GM23338 (cell line): ENCODE measurements at regions not wholly inside any gene's neighbourhood (a gene's known extent, or its start where the extent isn't known, plus 50 kb on each side); places are given as distances from the start of the nearest gene placed in this dataset.

Source experiments
- ATAC-seq: fragments of 200-7000 bp; cut with Tn5 transposase; 3 replicates; pipeline ENCODE4 v1.9.1; 2020
- DNase-seq: peaks from one replicate; pipeline ENCODE4 v3.0.0-alpha.2; 2015; ENCODE audit warnings: low spot score
- H2AFZ ChIP-seq: fragments of 200-600 bp; sonication (generic); 2 replicates; pipeline ENCODE4 v1.8.0; 2016; ENCODE audit warnings: antibody characterized with exemption, mild to moderate bottlenecking, moderate library complexity
- H3F3A ChIP-seq: fragments of 200-600 bp; sonication (generic); replicated peaks from 2 replicates; pipeline ENCODE4 v1.8.0; 2017; ENCODE audit warnings: antibody characterized with exemption, mixed run types, low read depth
- H3K27ac ChIP-seq: fragments of 200-600 bp; sonication (generic); 2 replicates; pipeline ENCODE4 v1.6.1; 2016; ENCODE audit warnings: low read depth
- H3K27me3 ChIP-seq: fragments of 200-600 bp; sonication (generic); 2 replicates; pipeline ENCODE4 v1.8.0; 2016; ENCODE audit warnings: mild to moderate bottlenecking, mixed run types, moderate library complexity; ENCODE audit not compliant: insufficient read depth
- H3K36me3 ChIP-seq: fragments of 200-600 bp; sonication (generic); 2 replicates; pipeline ENCODE4 v1.8.0; 2016; ENCODE audit warnings: mild to moderate bottlenecking; ENCODE audit not compliant: insufficient read depth
- H3K4me1 ChIP-seq: fragments of 200-600 bp; sonication (generic); 2 replicates; pipeline ENCODE4 v1.8.0; 2016; ENCODE audit warnings: mild to moderate bottlenecking, moderate library complexity; ENCODE audit not compliant: insufficient read depth
- H3K4me2 ChIP-seq: fragments of 200-600 bp; sonication (generic); 2 replicates; pipeline ENCODE4 v1.7.1; 2017; ENCODE audit warnings: mixed run types
- H3K4me3 ChIP-seq: fragments of 200-600 bp; sonication (generic); 2 replicates; pipeline ENCODE4 v1.6.1; 2016; ENCODE audit warnings: mixed run types
- H3K79me2 ChIP-seq: fragments of 200-600 bp; sonication (generic); replicated peaks from 2 replicates; pipeline ENCODE4 v1.8.0; 2017; ENCODE audit warnings: mild to moderate bottlenecking; ENCODE audit not compliant: insufficient read depth
- H3K9me2 ChIP-seq: fragments of 200-600 bp; sonication (generic); 2 replicates; pipeline ENCODE4 v1.8.0; 2017; ENCODE audit not compliant: insufficient read depth
- H4K20me1 ChIP-seq: fragments of 200-600 bp; sonication (generic); replicated peaks from 2 replicates; pipeline ENCODE4 v1.8.0; 2017; ENCODE audit warnings: mild to moderate bottlenecking; ENCODE audit not compliant: insufficient read depth
- H3K27ac Mint-ChIP-seq: 2 replicates; pipeline ENCODE4 v1.8.0; 2020; ENCODE audit warnings: inconsistent platforms, mild to moderate bottlenecking, moderate library complexity, mixed read lengths
- H3K27me3 Mint-ChIP-seq: 3 replicates; pipeline ENCODE4 v1.8.0; 2022; ENCODE audit warnings: low read depth, mild to moderate bottlenecking, moderate library complexity, mixed read lengths, inconsistent platforms; ENCODE audit not compliant: insufficient read depth, poor library complexity
- H3K36me3 Mint-ChIP-seq: 3 replicates; pipeline ENCODE4 v1.8.0; 2021; ENCODE audit warnings: low read depth, mild to moderate bottlenecking, inconsistent platforms, moderate library complexity, mixed read lengths
- H3K4me1 Mint-ChIP-seq: 3 replicates; pipeline ENCODE4 v1.8.0; 2020; ENCODE audit warnings: mild to moderate bottlenecking, inconsistent platforms, mixed read lengths
- H3K4me3 Mint-ChIP-seq: 3 replicates; pipeline ENCODE4 v1.8.0; 2021; ENCODE audit warnings: moderate library complexity, mild to moderate bottlenecking, inconsistent platforms, mixed read lengths
- H3K9me3 Mint-ChIP-seq: 3 replicates; pipeline ENCODE4 v1.8.0; 2020; ENCODE audit warnings: moderate library complexity, mild to moderate bottlenecking, inconsistent platforms, mixed read lengths
- CREB1 ChIP-seq: fragments of 250-450 bp; sonication (Bioruptor Pico); IDR thresholded peaks from 2 replicates; pipeline ENCODE4 v1.5.0; 2020; ENCODE audit warnings: low read depth, mild to moderate bottlenecking, moderate library complexity
- EZH2 ChIP-seq: fragments of 200-600 bp; sonication (generic); IDR thresholded peaks from one replicate; pipeline ENCODE4 v1.8.0; 2017; ENCODE audit warnings: antibody characterized with exemption, mild to moderate bottlenecking, low read depth; ENCODE audit not compliant: unreplicated experiment
- EZH2phosphoT487 ChIP-seq: fragments of 200-600 bp; sonication (generic); IDR thresholded peaks from one replicate; pipeline ENCODE4 v1.8.1; 2018; ENCODE audit warnings: antibody characterized with exemption; ENCODE audit not compliant: unreplicated experiment
- JUNB ChIP-seq: IDR thresholded peaks from one replicate; pipeline ENCODE4 v1.6.1; 2016; ENCODE audit warnings: antibody characterized with exemption; ENCODE audit not compliant: unreplicated experiment
- POLR2AphosphoS5 ChIP-seq: IDR thresholded peaks from 2 replicates; pipeline ENCODE4 v1.6.1; 2016; ENCODE audit warnings: antibody characterized with exemption, low read depth
- REST ChIP-seq: IDR thresholded peaks from one replicate; pipeline ENCODE4 v1.6.1; 2018; ENCODE audit warnings: antibody characterized with exemption; ENCODE audit not compliant: unreplicated experiment
- STAT1 ChIP-seq: IDR thresholded peaks from one replicate; pipeline ENCODE4 v1.6.1; 2016; ENCODE audit warnings: antibody characterized with exemption; ENCODE audit not compliant: unreplicated experiment
- ZNF114 ChIP-seq: fragments of 250-450 bp; sonication (Bioruptor Pico); IDR thresholded peaks from 2 replicates; pipeline ENCODE4 v1.5.0; 2020; ENCODE audit warnings: mild to moderate bottlenecking, moderate library complexity
- ZNF331 ChIP-seq: fragments of 250-450 bp; sonication (Bioruptor Pico); IDR thresholded peaks from 2 replicates; pipeline ENCODE4 v1.5.0; 2020; ENCODE audit warnings: low read depth, mild to moderate bottlenecking, moderate library complexity
- TF ChIP-seq, protein P1 (sequence below), 2 experiments: fragments of 200-600 bp in 1 of 2; sonication (generic) in 1 of 2; conservative IDR thresholded peaks; 2 replicates each; pipeline versions ENCODE4 v1.5.1 to v1.6.1; 2016 to 2017; ENCODE audit warnings: antibody characterized with exemption in 2 of 2, low read depth in 2 of 2, mild to moderate bottlenecking in 2 of 2, moderate library complexity in 1 of 2
- TF ChIP-seq, protein P2 (sequence below): fragments of 250-450 bp; sonication (Bioruptor Pico); IDR thresholded peaks from 2 replicates; pipeline ENCODE4 v1.5.0; 2020; ENCODE audit warnings: mild to moderate bottlenecking, moderate library complexity
- TF ChIP-seq, protein P3 (sequence below): IDR thresholded peaks from 2 replicates; pipeline ENCODE4 v1.6.1; 2016; ENCODE audit warnings: antibody characterized with exemption

DNA sequence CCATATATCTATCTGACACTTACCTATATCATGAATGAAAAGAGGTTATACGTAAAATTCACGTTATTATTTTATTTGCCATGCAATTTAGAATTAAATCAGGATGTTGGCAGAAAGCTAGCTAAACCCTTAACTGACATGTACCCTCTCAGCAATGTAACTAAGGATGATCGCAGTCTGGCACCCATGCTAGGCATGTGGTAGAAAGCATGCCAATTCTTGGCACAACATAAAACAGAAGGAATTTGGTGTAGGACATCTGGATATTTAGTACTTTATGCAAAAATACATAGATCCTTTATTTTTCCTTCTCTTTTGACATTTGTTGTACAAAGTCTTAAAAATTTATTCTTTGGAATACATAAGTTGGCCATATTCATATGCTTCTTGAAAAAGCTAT is 436.8 kb upstream of the FAT1 start:
- TF ChIP-seq POLR2AphosphoS5, result no peak
- no peak for TF ChIP-seq EZH2
- TF ChIP-seq STAT1, result no peak
- no peak for TF ChIP-seq ZNF114 (CRISPR knock-in tag)
- TF ChIP-seq JUNB, result no peak
- TF ChIP-seq, protein P1, sequence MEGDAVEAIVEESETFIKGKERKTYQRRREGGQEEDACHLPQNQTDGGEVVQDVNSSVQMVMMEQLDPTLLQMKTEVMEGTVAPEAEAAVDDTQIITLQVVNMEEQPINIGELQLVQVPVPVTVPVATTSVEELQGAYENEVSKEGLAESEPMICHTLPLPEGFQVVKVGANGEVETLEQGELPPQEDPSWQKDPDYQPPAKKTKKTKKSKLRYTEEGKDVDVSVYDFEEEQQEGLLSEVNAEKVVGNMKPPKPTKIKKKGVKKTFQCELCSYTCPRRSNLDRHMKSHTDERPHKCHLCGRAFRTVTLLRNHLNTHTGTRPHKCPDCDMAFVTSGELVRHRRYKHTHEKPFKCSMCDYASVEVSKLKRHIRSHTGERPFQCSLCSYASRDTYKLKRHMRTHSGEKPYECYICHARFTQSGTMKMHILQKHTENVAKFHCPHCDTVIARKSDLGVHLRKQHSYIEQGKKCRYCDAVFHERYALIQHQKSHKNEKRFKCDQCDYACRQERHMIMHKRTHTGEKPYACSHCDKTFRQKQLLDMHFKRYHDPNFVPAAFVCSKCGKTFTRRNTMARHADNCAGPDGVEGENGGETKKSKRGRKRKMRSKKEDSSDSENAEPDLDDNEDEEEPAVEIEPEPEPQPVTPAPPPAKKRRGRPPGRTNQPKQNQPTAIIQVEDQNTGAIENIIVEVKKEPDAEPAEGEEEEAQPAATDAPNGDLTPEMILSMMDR (conservative IDR thresholded peaks at IDR 0.05; ENCODE audit: low read depth in 2 of 2), result no peak
- TF ChIP-seq, protein P2, sequence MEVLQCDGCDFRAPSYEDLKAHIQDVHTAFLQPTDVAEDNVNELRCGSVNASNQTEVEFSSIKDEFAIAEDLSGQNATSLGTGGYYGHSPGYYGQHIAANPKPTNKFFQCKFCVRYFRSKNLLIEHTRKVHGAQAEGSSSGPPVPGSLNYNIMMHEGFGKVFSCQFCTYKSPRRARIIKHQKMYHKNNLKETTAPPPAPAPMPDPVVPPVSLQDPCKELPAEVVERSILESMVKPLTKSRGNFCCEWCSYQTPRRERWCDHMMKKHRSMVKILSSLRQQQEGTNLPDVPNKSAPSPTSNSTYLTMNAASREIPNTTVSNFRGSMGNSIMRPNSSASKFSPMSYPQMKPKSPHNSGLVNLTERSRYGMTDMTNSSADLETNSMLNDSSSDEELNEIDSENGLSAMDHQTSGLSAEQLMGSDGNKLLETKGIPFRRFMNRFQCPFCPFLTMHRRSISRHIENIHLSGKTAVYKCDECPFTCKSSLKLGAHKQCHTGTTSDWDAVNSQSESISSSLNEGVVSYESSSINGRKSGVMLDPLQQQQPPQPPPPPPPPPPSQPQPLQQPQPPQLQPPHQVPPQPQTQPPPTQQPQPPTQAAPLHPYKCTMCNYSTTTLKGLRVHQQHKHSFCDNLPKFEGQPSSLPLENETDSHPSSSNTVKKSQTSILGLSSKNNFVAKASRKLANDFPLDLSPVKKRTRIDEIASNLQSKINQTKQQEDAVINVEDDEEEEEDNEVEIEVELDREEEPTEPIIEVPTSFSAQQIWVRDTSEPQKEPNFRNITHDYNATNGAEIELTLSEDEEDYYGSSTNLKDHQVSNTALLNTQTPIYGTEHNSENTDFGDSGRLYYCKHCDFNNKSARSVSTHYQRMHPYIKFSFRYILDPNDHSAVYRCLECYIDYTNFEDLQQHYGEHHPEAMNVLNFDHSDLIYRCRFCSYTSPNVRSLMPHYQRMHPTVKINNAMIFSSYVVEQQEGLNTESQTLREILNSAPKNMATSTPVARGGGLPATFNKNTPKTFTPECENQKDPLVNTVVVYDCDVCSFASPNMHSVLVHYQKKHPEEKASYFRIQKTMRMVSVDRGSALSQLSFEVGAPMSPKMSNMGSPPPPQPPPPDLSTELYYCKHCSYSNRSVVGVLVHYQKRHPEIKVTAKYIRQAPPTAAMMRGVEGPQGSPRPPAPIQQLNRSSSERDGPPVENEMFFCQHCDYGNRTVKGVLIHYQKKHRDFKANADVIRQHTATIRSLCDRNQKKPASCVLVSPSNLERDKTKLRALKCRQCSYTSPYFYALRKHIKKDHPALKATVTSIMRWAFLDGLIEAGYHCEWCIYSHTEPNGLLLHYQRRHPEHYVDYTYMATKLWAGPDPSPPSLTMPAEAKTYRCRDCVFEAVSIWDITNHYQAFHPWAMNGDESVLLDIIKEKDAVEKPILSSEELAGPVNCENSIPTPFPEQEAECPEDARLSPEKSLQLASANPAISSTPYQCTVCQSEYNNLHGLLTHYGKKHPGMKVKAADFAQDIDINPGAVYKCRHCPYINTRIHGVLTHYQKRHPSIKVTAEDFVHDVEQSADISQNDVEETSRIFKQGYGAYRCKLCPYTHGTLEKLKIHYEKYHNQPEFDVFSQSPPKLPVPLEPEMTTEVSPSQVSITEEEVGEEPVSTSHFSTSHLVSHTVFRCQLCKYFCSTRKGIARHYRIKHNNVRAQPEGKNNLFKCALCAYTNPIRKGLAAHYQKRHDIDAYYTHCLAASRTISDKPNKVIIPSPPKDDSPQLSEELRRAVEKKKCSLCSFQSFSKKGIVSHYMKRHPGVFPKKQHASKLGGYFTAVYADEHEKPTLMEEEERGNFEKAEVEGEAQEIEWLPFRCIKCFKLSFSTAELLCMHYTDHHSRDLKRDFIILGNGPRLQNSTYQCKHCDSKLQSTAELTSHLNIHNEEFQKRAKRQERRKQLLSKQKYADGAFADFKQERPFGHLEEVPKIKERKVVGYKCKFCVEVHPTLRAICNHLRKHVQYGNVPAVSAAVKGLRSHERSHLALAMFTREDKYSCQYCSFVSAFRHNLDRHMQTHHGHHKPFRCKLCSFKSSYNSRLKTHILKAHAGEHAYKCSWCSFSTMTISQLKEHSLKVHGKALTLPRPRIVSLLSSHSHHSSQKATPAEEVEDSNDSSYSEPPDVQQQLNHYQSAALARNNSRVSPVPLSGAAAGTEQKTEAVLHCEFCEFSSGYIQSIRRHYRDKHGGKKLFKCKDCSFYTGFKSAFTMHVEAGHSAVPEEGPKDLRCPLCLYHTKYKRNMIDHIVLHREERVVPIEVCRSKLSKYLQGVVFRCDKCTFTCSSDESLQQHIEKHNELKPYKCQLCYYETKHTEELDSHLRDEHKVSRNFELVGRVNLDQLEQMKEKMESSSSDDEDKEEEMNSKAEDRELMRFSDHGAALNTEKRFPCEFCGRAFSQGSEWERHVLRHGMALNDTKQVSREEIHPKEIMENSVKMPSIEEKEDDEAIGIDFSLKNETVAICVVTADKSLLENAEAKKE (CRISPR knock-in tag), result no peak
- TF ChIP-seq EZH2phosphoT487, result no peak
- TF ChIP-seq ZNF331 (CRISPR knock-in tag), result no peak
- no peak for TF ChIP-seq CREB1
- TF ChIP-seq, protein P3, sequence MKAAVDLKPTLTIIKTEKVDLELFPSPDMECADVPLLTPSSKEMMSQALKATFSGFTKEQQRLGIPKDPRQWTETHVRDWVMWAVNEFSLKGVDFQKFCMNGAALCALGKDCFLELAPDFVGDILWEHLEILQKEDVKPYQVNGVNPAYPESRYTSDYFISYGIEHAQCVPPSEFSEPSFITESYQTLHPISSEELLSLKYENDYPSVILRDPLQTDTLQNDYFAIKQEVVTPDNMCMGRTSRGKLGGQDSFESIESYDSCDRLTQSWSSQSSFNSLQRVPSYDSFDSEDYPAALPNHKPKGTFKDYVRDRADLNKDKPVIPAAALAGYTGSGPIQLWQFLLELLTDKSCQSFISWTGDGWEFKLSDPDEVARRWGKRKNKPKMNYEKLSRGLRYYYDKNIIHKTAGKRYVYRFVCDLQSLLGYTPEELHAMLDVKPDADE, result no peak
- TF ChIP-seq REST, result no peak
- H3K36me3 Mint-ChIP-seq, result peaks cover 5% of the 10 kb centered on the region; the same call in 1 of the 3 replicates
- H3F3A ChIP-seq, result no peaks in the 10 kb centered on the region
- no peaks in the 10 kb centered on the region for H4K20me1 ChIP-seq
- H3K27ac ChIP-seq, result no peak overlapping the region
- H3K9me2 ChIP-seq, result no peaks in the 10 kb centered on the region
- no peaks in the 10 kb centered on the region for H3K4me1 ChIP-seq
- no peak overlapping the region for H3K4me2 ChIP-seq
- no peak overlapping the region for H2AFZ ChIP-seq
- H3K9me3 Mint-ChIP-seq, result peaks cover 14% of the 10 kb centered on the region
- H3K27ac Mint-ChIP-seq, result no peak overlapping the region
- no peak overlapping the region for H3K4me3 ChIP-seq
- H3K27me3 ChIP-seq, result no peaks in the 10 kb centered on the region
- no peaks in the 10 kb centered on the region for H3K4me1 Mint-ChIP-seq
- no peak overlapping the region for H3K4me3 Mint-ChIP-seq
- DNase-seq (no peak), ATAC-seq (no peak)
- peaks cover 2% of the 10 kb centered on the region for H3K27me3 Mint-ChIP-seq
- H3K79me2 ChIP-seq, result no peaks in the 10 kb centered on the region
- no peaks in the 10 kb centered on the region for H3K36me3 ChIP-seq
